ENCODE measurements at regions not wholly inside any gene's neighbourhood (a gene's known extent, or its start where the extent isn't known, plus 50 kb on each side); places are given as distances from the start of the nearest gene placed in this dataset.

DNA sequence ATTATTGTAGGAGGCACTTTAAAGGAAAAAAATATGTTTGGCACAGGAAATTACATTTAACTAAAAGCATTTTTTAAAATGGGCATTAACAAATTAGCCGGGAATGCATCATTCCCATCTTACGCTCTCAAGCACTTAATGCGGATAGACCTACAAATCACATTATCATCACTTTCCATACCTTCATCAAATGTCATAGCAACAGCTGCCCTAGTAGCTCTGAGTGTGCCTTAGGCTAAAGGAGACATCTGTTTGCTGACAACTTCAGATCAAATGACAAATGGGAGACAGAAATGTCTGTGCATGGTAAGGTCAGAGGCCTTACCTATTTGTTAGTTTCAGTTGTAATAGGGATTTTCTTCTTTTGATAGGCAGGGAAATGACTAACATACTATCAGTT is 773.2 kb upstream of the SLC10A2 start:
- Histone ChIP-seq H3K9me3 (ENCODE audit: control insufficient read depth, low read length) (no peaks in the 10 kb centered on the region), H3K9ac (ENCODE audit: extremely low read depth, low read length, poor library complexity, severe bottlenecking) (no peak overlapping the region), H3K27me3 (ENCODE audit: control insufficient read depth, insufficient read depth, low read length, poor library complexity, severe bottlenecking) (no peaks in the 10 kb centered on the region), H3K4me3 (ENCODE audit: low read length) (no peak overlapping the region), H3K27ac (ENCODE audit: low read depth, low read length) (no peak overlapping the region), H3K4me1 (ENCODE audit: control insufficient read depth, insufficient read depth, low read length) (no peaks in the 10 kb centered on the region), H3K36me3 (ENCODE audit: control insufficient read depth, insufficient read depth, low read length) (no peaks in the 10 kb centered on the region)
- Mint-ChIP-seq H3K27ac (no peak overlapping the region), H3K27me3 (ENCODE audit: insufficient read depth) (no peaks in the 10 kb centered on the region), H3K4me3 (no peak overlapping the region), H3K4me1 (no peaks in the 10 kb centered on the region), H3K36me3 (ENCODE audit: low read depth) (no peaks in the 10 kb centered on the region), H3K9me3 (no peaks in the 10 kb centered on the region)
- no peak for DNase-seq
- no peak for TF ChIP-seq CTCF (conservative IDR thresholded peaks at IDR 0.05)
- 90% methylated on average over 3 of the region's 3 CpGs; no CpG with 5 or more reads in 1 of the 2 experiments for WGBS, 2 experiments (ENCODE audit: insufficient coverage in 1 of 2, insufficient read length in 1 of 2)

DNA sequence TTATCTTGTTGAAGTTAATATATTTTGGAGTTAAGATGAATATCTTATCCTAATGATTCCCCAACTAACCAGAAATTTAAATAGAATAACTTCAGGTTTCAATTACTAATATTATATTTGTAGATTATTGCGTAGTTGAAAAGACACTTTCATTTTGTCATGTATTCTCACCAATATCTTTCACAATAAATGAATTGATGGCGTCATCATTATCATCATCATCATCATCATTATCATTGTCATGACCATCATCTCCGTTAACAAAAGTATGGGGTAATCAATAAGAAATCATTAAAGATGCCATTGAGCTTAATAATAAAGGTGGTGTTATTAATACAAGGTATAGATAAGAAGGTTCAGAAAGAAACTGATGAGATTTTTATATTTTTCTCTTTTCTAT is 768.8 kb upstream of the SLC10A2 start:
- Mint-ChIP-seq H3K9me3 (peaks cover 17% of the 10 kb centered on the region), H3K27me3 (ENCODE audit: insufficient read depth) (no peaks in the 10 kb centered on the region), H3K4me3 (no peak overlapping the region), H3K4me1 (no peaks in the 10 kb centered on the region), H3K27ac (no peak overlapping the region), H3K36me3 (ENCODE audit: low read depth) (no peaks in the 10 kb centered on the region)
- WGBS, 2 experiments (ENCODE audit: insufficient coverage in 1 of 2, insufficient read length in 1 of 2) = 100% methylated on average over 2 of the region's 3 CpGs; no CpG with 5 or more reads in 1 of the 2 experiments
- Histone ChIP-seq H3K9me3 (ENCODE audit: control insufficient read depth, low read length) (no peaks in the 10 kb centered on the region), H3K4me3 (ENCODE audit: low read length) (no peak overlapping the region), H3K27me3 (ENCODE audit: control insufficient read depth, insufficient read depth, low read length, poor library complexity, severe bottlenecking) (no peaks in the 10 kb centered on the region), H3K4me1 (ENCODE audit: control insufficient read depth, insufficient read depth, low read length) (no peaks in the 10 kb centered on the region), H3K36me3 (ENCODE audit: control insufficient read depth, insufficient read depth, low read length) (no peaks in the 10 kb centered on the region), H3K9ac (ENCODE audit: extremely low read depth, low read length, poor library complexity, severe bottlenecking) (no peak overlapping the region), H3K27ac (ENCODE audit: low read depth, low read length) (no peak overlapping the region)
- no peak for DNase-seq
- no peak for TF ChIP-seq CTCF (conservative IDR thresholded peaks at IDR 0.05)

DNA sequence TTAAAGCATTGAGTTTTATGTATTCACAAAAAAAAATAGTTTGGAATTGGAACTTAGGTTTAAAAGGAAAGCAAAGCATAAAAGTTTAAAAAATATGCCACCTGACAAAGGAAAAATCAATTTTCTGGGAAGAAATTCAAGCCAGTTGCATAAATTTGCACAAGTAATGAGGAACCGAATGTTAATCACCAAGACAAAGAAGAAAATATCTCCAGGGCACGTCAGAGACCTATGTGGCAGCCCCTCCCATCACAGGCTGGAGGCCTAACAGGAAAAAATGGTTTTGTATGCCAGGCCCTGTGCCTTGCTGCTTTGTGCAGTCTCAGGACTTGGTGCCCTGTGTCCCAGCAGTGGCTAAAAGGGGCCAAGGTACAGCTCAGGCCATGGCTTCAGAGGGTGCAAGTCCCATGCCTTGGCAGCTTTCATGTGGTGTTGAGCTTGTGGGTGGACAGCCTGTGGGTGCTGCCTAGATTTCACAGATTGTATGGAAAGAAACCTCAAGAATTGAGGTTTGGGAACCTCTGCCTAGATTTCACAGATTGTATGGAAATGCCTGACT is 767.2 kb upstream of the SLC10A2 start:
- no peaks in the 10 kb centered on the region for H3K27me3 ChIP-seq (ENCODE audit: control insufficient read depth, insufficient read depth, low read length, poor library complexity, severe bottlenecking)
- no peaks in the 10 kb centered on the region for H3K4me1 ChIP-seq (ENCODE audit: control insufficient read depth, insufficient read depth, low read length)
- no peaks in the 10 kb centered on the region for H3K4me1 Mint-ChIP-seq
- H3K9me3 Mint-ChIP-seq = peaks cover 17% of the 10 kb centered on the region
- no peaks in the 10 kb centered on the region for H3K36me3 ChIP-seq (ENCODE audit: control insufficient read depth, insufficient read depth, low read length)
- no peak for TF ChIP-seq CTCF (conservative IDR thresholded peaks at IDR 0.05)
- no peaks in the 10 kb centered on the region for H3K36me3 Mint-ChIP-seq (ENCODE audit: low read depth)
- H3K9ac ChIP-seq (ENCODE audit: extremely low read depth, low read length, poor library complexity, severe bottlenecking) = no peak overlapping the region
- H3K9me3 ChIP-seq (ENCODE audit: control insufficient read depth, low read length) = no peaks in the 10 kb centered on the region
- H3K4me3 Mint-ChIP-seq = no peak overlapping the region
- no peak overlapping the region for H3K4me3 ChIP-seq (ENCODE audit: low read length)
- H3K27me3 Mint-ChIP-seq (ENCODE audit: insufficient read depth) = no peaks in the 10 kb centered on the region
- WGBS, 2 experiments (ENCODE audit: insufficient coverage in 1 of 2, insufficient read length in 1 of 2) = 86 to 100% methylated on average over 1 to 2 of the region's 2 CpGs
- DNase-seq = no peak
- H3K27ac Mint-ChIP-seq = no peak overlapping the region
- no peak overlapping the region for H3K27ac ChIP-seq (ENCODE audit: low read depth, low read length)

Data from endodermal cell (in vitro differentiated cells).